H4 (cell line): ENCODE measurements at regions not wholly inside any gene's neighbourhood (a gene's known extent, or its start where the extent isn't known, plus 50 kb on each side); places are given as distances from the start of the nearest gene placed in this dataset.

ENCODE experiments used
- DNase-seq: peaks from one replicate; pipeline ENCODE4 v3.0.0-alpha.2; 2015; ENCODE audit warnings: low spot score

DNA sequence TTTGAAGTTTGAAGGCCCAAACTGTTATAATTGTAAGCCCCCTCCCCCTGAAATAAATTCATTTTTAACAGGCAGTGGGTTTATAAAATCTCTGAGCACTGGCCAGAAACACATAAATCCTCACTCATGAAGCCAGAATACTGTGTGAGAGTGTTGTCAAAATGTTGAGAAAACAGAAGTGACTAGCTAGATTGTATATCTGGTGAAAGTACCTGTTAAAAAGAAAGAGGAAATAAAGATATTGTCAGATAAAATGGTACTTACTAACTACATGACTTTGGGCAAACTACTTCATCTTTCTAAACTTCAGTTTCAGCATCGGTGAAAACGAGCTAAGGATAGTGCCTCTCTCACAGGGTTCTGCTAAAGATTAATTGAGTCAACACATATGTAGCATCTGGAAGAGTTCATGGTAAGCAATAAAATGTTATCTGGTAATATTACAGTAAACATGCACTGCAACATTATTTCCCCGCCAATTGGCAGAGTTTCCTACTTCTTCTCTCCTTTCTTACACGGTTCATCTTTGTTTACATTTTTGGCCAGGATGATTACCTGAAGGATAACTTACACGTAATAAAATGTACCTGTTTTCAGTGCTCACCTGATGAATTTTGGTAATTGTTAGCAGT, 202.5 kb upstream of the CHRM2 start:
- no peak for DNase-seq

- DNase-seq: no peak
Observed at GRCh38 chr7:136664537-136664936, 203.9 kb upstream of the CHRM2 start.

- DNase-seq: no peak
Observed at GRCh38 chr7:136657482-136657921, 210.9 kb upstream of the CHRM2 start.

- DNase-seq: no peak
Observed at GRCh38 chr7:136656516-136656915, 211.9 kb upstream of the CHRM2 start.

GRCh38 chr7:136655414-136655813, 213.0 kb upstream of the CHRM2 start:
- no peak for DNase-seq

DNA sequence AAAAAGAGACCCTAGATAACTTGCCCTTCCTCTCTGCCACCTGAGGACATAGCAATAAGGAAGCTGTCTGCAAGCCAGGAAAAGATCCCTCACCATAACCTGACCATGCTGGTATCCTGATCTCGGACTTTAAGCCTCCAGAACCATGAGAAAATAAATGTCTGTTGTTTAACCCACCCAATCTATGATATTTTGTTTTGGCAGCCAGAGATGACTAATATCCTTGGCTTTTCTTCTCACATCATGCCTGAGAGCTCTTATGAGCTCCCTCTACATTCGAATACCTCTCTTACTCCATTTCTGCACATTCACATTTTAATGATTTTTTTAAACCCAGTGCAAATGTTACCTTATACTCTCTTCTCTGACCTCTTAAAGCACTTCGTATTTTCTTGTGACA, 214.0 kb upstream of the CHRM2 start:
- no peak for DNase-seq

DNA sequence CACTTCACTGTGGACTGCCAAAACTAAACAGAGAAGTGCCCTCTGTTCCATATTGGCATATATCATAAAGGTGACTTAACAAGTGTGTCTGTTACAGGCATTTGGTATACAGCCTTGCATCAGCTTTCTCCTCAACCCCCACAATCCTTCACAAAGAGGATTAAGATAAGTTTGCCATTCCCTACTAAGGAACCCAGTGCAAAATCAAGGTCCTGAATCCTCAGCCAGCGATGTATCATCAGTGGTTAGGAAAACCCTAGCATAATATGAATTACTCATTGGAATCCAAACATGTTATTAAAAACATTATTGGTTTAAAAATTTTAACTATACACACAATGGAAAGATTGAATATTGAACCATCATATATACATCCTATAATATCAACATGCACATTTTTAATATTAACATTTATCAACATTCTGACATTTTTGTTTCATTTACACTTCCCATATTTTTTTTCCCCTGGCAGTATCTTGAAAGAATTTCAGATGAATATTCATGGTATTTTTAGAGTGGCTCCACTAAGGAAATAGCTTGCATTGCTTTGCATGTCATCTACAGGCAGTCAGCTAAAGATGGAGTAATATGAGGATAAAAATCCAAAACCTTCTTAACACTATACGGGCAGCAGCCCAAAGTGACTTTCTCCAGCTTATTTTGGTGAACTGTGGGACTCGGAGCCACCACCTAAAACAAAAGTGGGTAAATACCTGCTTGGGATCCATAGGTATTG, 215.6 kb upstream of the CHRM2 start:
- DNase-seq: no peak

- no peak for DNase-seq
Observed at GRCh38 chr7:136640977-136641376, 227.5 kb upstream of the CHRM2 start.

GRCh38 chr7:136637813-136638212, 230.6 kb upstream of the CHRM2 start:
- peak; percentile 30 for DNase-seq

- no peak for DNase-seq
Observed at GRCh38 chr7:136635751-136636150, 232.7 kb upstream of the CHRM2 start.

- DNase-seq: no peak
Observed at GRCh38 chr7:136618818-136619217, 249.6 kb upstream of the CHRM2 start.

- no peak for DNase-seq
Observed at GRCh38 chr7:136617176-136617575, 251.3 kb upstream of the CHRM2 start.

DNA sequence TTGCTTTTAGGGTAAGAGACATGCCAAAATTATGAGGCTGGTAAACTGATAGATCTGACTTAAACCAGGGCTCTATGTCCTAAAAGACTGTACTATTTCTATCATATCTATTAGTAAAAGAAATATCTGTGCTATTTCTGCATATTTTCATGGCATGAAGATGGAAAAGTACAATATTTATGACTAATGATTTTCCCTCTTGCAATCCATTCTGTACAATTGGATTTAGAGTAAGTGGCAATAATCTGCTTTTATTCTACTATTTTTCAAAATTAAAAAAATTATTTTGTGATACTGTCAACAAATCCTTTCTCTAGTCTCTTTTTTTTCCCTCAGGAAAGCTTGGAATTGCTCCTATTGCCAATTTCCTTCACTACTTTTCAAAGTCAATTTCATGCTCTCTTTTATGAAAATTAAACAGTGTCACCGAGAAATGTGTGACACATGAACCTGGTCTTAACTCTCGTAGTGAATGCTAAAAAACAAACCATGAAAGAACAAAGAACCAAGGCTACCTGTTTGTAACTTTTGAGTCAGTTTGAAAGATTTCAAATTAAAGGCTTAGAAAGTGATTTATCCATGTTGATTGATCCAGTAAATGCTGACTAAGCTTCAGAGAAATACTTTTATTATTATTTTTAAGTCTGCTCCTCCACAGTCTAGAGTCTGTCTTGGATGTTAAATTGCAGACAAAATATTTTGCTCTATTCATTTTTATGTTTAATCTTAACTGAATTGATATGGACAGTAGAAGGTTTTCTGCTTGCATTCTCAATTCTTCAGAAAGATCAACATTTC, 262.7 kb upstream of the CHRM2 start:
- no peak for DNase-seq

- DNase-seq: no peak
Observed at GRCh38 chr7:136601772-136602171, 266.7 kb upstream of the CHRM2 start.

DNA sequence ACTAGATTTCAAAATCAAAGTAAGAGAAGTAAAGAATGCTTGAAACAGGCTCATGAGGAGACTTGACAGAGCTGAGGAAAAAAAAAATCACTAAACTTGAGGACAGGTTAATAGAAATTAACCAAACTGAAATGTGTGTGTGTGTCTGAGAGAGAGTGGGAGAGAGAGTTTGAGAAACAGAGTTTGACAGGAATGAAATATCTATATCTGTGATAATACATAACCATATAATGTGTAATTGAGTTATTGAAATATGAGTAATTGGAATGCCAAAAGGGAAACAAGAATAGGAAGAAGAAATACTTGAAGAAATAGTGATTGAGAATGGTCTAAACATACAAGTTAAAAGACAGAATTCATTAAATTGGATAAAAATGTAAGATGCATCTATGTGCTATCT, 268.0 kb upstream of the CHRM2 start:
- DNase-seq: no peak

DNA sequence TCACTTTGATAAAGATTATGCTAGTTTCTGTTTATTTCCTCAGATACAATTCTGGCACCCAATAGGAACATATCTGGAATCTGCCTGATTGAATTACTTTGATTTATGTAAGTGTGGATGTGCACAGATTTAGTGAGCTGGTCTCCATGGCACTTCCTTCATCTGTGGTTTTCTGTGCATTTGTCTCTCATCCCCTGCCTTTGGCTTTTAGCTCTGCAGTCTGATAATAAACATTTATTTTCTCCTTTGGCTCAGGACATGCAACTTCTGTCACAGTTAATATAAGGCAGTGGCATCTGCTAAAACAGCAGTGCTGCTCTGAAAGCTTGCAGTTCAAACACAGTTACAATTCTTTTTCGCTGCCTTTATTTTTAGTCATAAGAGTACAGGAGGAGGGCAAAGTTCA, 273.7 kb upstream of the CHRM2 start:
- DNase-seq: no peak

DNA sequence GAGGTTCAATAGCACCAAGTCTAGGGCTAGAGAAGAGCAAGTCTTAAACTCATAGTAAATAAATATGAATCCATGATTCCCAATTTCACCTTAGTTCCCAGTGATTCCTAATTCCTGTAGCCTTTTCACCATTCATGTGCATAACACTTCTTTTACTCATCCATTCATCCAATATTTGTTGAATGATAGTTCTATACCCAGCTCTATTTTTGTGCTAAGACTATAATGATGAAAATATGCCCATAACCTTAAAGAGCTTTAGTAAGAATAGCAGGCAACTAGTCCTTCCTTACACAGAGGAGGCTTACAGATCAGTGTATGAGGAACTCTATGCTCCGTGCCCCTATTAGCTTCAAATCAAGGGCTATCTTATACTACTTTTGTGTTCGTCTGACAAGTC, 280.2 kb upstream of the CHRM2 start:
- DNase-seq: no peak

GRCh38 chr7:136585954-136586670, 282.3 kb upstream of the CHRM2 start:
- DNase-seq: no peak

DNA sequence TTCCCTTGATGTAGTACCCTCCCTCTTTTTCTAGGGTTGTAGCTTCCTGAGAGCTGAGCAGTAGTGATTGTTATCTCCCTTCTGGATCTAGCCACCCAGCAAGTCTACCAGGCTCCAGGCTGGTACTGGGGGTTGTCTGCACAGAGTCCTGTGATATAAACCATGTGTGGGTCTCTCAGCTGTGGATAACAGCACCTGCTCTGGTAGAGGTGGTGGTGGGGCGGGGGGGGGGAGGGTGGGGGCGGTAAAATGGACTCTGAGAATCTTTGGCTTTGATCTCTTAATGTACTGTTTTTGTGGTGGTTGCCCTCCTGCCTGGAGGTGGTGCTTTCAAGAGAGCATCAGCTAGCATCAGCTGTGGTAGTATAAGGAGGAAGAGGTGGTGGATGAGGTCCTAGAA, 302.0 kb upstream of the CHRM2 start:
- DNase-seq: no peak

DNA sequence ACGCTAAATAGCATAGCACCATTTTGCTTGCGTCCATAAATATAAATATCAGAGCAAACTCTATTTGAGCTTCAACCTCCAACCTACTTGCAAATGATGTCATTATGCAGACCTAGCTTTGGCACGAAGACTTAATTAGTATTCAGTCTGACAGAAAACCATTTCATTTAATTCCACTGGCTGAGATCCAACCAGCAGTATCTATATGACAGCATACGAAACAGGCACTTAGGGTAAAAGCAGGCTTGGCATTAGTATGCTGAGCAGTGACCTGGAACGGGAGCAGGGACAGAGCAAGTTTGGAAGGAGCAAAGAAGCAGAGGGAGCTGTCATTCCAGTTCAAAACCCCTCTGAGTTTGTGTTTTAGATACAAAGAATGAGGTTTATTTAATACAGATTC, 312.5 kb upstream of the CHRM2 start:
- DNase-seq: no peak

GRCh38 chr7:136551618-136552017, 316.8 kb upstream of the CHRM2 start:
- no peak for DNase-seq

GRCh38 chr7:136549756-136550155, 318.7 kb upstream of the CHRM2 start:
- DNase-seq: no peak
